ENCODE measurements at regions not wholly inside any gene's neighbourhood (a gene's known extent, or its start where the extent isn't known, plus 50 kb on each side); places are given as distances from the start of the nearest gene placed in this dataset.

GRCh38 chr6:90860822-90861601 is 274.1 kb upstream of the MAP3K7 start:
- H3K4me3 ChIP-seq (ENCODE audit: low read depth, poor library complexity, severe bottlenecking) = no peak overlapping the region
- intact Hi-C loops (cut with DNase I; ENCODE audit: low total_unique reads) = no loop called here
- DNase-seq (ENCODE audit: low spot score in 2 of 2) = no peak
- TF ChIP-seq, protein P1, sequence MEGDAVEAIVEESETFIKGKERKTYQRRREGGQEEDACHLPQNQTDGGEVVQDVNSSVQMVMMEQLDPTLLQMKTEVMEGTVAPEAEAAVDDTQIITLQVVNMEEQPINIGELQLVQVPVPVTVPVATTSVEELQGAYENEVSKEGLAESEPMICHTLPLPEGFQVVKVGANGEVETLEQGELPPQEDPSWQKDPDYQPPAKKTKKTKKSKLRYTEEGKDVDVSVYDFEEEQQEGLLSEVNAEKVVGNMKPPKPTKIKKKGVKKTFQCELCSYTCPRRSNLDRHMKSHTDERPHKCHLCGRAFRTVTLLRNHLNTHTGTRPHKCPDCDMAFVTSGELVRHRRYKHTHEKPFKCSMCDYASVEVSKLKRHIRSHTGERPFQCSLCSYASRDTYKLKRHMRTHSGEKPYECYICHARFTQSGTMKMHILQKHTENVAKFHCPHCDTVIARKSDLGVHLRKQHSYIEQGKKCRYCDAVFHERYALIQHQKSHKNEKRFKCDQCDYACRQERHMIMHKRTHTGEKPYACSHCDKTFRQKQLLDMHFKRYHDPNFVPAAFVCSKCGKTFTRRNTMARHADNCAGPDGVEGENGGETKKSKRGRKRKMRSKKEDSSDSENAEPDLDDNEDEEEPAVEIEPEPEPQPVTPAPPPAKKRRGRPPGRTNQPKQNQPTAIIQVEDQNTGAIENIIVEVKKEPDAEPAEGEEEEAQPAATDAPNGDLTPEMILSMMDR (IDR thresholded peaks at IDR 0.05) = no peak
- TF ChIP-seq POLR2A (IDR thresholded peaks at IDR 0.05) = no peak
- 87 to 91% methylated on average over 5 of the region's 5 CpGs for WGBS, 2 donors

GRCh38 chr6:90859612-90860011 is 272.7 kb upstream of the MAP3K7 start:
- H3K4me3 ChIP-seq (ENCODE audit: low read depth, poor library complexity, severe bottlenecking) = no peak overlapping the region
- intact Hi-C loops (cut with DNase I; ENCODE audit: low total_unique reads) = no loop called here
- DNase-seq (ENCODE audit: low spot score in 2 of 2) = no peak
- WGBS, 2 donors = 71 to 73% methylated on average over 6 of the region's 6 CpGs
- TF ChIP-seq POLR2A (IDR thresholded peaks at IDR 0.05) = no peak
- TF ChIP-seq, protein P1 (IDR thresholded peaks at IDR 0.05) = no peak

GRCh38 chr6:90859056-90859455 is 272.2 kb upstream of the MAP3K7 start:
- intact Hi-C loops (cut with DNase I; ENCODE audit: low total_unique reads) = no loop called here
- TF ChIP-seq POLR2A (IDR thresholded peaks at IDR 0.05) = no peak
- TF ChIP-seq, protein P1 (IDR thresholded peaks at IDR 0.05) = no peak
- WGBS, 2 donors = 74% methylated on average over 7 of the region's 7 CpGs
- no peak overlapping the region for H3K4me3 ChIP-seq (ENCODE audit: low read depth, poor library complexity, severe bottlenecking)
- DNase-seq (ENCODE audit: low spot score in 2 of 2) = no peak

DNA sequence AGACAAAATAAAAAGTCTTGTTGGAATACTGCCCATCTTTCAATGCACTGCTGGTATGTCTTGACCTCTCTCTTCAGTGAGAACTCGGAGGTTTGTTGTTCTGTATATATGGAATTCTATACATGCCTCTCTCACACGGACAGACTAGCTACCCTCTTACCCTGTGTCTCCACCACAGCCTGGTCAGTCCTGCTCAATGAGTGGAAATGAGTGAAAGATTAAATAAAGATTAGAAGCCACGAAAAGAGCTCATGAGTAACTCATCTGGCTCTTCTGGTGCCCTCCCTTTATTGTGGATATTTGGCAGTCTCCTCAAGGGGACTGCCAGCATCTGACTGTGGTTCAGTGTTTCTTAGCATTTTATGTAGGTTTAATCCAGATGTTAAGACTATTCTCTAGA is 262.8 kb upstream of the MAP3K7 start:
- TF ChIP-seq, protein P1 (IDR thresholded peaks at IDR 0.05) = no peak
- no peak for TF ChIP-seq POLR2A (IDR thresholded peaks at IDR 0.05)
- DNase-seq (ENCODE audit: low spot score in 2 of 2) = no peak
- intact Hi-C loops (cut with DNase I; ENCODE audit: low total_unique reads) = no loop called here
- 27 to 40% methylated on average over 3 of the region's 3 CpGs for WGBS, 2 donors
- no peak overlapping the region for H3K4me3 ChIP-seq (ENCODE audit: low read depth, poor library complexity, severe bottlenecking)

DNA sequence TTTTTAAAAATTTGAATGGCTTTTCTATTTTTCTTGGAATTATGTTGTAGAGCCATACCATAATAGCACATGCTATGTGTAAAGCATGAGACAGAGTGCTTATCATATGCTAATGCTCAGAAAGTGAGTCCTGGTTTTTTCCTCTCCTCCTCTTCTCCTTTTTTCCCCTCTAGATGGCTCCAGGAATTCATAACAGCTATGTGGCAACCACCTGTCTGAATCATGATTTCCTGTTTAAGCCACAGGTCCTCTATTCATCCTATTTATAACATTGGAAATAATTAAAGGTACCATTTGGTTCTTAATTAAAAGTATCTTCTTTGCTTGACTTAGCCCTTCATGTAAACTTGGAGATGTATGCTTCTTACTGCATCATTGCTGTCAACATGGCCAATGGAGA is 260.0 kb upstream of the MAP3K7 start:
- intact Hi-C loops (cut with DNase I; ENCODE audit: low total_unique reads) = no loop called here
- no peak for TF ChIP-seq POLR2A (IDR thresholded peaks at IDR 0.05)
- TF ChIP-seq, protein P1 (IDR thresholded peaks at IDR 0.05) = no peak
- H3K4me3 ChIP-seq (ENCODE audit: low read depth, poor library complexity, severe bottlenecking) = no peak overlapping the region
- DNase-seq (ENCODE audit: low spot score in 2 of 2) = no peak
